ENCODE measurements at regions not wholly inside any gene's neighbourhood (a gene's known extent, or its start where the extent isn't known, plus 50 kb on each side); places are given as distances from the start of the nearest gene placed in this dataset.

- no peak for TF ChIP-seq SPI1 (IDR thresholded peaks at IDR 0.05; ENCODE audit: borderline replicate concordance, insufficient read depth, low read depth, low read length)
Measured at GRCh38 chr12:13687633-13688032, 293.8 kb downstream of the GRIN2B start (continued).

- ChIA-PET RAD21 (ENCODE audit: unreplicated experiment) (no interaction called here), SMC1A (ENCODE audit: uncharacterized antibody, unreplicated experiment) (no interaction called here), CTCF (no interaction called here), POLR2A (no interaction called here)
- Histone ChIP-seq H3K36me3 (ENCODE audit: control insufficient read depth in 2 of 2, insufficient read depth in 2 of 2, low read length in 1 of 2) (no peaks in the 10 kb centered on the region), H3K27ac (ENCODE audit: control insufficient read depth, insufficient read depth) (no peak overlapping the region), H3K9ac (ENCODE audit: control insufficient read depth, insufficient read depth, low read length) (no peak overlapping the region), H3K4me3 (no peak overlapping the region), H3K27me3 (replicated peaks in 1 of 2; ENCODE audit: control insufficient read depth in 2 of 2, insufficient read depth in 2 of 2, low read length in 1 of 2) (no peaks in the 10 kb centered on the region), H3K4me2 (ENCODE audit: control insufficient read depth, insufficient read depth) (no peak overlapping the region), H4K20me1 (ENCODE audit: control insufficient read depth, insufficient read depth) (no peaks in the 10 kb centered on the region), H3K9me3 (replicated peaks; ENCODE audit: control insufficient read depth, insufficient read depth, low read length) (no peaks in the 10 kb centered on the region), H3K4me1 (ENCODE audit: control insufficient read depth, insufficient read depth, low read length) (no peaks in the 10 kb centered on the region), H3K79me2 (ENCODE audit: control insufficient read depth, insufficient read depth, low read length) (no peaks in the 10 kb centered on the region), H2AFZ (ENCODE audit: control insufficient read depth, low read depth, low read length) (no peak overlapping the region)
- no peak for ATAC-seq
- BruUV-seq (replicated peaks): no TSS peak
- FAIRE-seq: no peak
- in situ Hi-C loops (cut with MboI): no loop called here
- TF ChIP-seq ZSCAN29 (IDR thresholded peaks at IDR 0.05) (no peak), CBX3 (IDR thresholded peaks at IDR 0.05; ENCODE audit: borderline replicate concordance, low read depth) (no peak), PML (IDR thresholded peaks at IDR 0.05; ENCODE audit: low read length) (no peak), EP300 (IDR thresholded peaks at IDR 0.05; ENCODE audit: borderline replicate concordance in 1 of 2, control insufficient read depth in 1 of 2, low read depth in 2 of 2, low read length in 2 of 2) (no peak), EED (IDR thresholded peaks at IDR 0.05; ENCODE audit: low read depth) (no peak), ZNF274 (IDR thresholded peaks at IDR 0.05; ENCODE audit: insufficient read depth, insufficient read length) (no peak), SIX5 (IDR thresholded peaks at IDR 0.05; ENCODE audit: low read depth, low read length, severe bottlenecking) (no peak), KLF5 (IDR thresholded peaks at IDR 0.05; ENCODE audit: partially characterized antibody) (no peak), RB1 (IDR thresholded peaks at IDR 0.05; ENCODE audit: borderline replicate concordance) (no peak), ZNF24 (IDR thresholded peaks at IDR 0.05) (no peak), KDM1A (IDR thresholded peaks at IDR 0.05; ENCODE audit: borderline replicate concordance) (no peak), HDGF (IDR thresholded peaks at IDR 0.05) (no peak), SMAD5 (IDR thresholded peaks at IDR 0.05; ENCODE audit: low read depth) (no peak), MTA2 (IDR thresholded peaks at IDR 0.05; ENCODE audit: low read depth) (no peak), FOXK2 (IDR thresholded peaks at IDR 0.05) (no peak), ZNF622 (IDR thresholded peaks at IDR 0.05) (no peak), POLR2A (IDR thresholded peaks at IDR 0.05; ENCODE audit: low read depth, low read length) (no peak), ZNF217 (IDR thresholded peaks at IDR 0.05) (no peak)
- intact Hi-C loops (cut with micrococcal nuclease; ENCODE audit: unreplicated experiment): no loop called here
- DNase-seq (ENCODE audit: low read depth, low spot score): no peak
- 0% methylated on average over 1 of the region's 1 CpG for WGBS (ENCODE audit: insufficient coverage, insufficient replicate concordance, low lambda C conversion rate, missing lambda C conversion rate)
Measured at GRCh38 chr12:13686260-13686659, 295.1 kb downstream of the GRIN2B start.

Measured in GM12878 (cell line).